Natural killer cell treated with Interleukin-12 subunit alpha and Interleukin-12 subunit beta and Interleukin-15 and Interleukin-18, amount 100 ng/mL, for 72 hours (primary cell): ENCODE measurements at regions not wholly inside any gene's neighbourhood (a gene's known extent, or its start where the extent isn't known, plus 50 kb on each side); places are given as distances from the start of the nearest gene placed in this dataset.
"Not testable (repeated sequence)": the region's sequence is repeated elsewhere in the genome, so short reads cannot be mapped to it uniquely, and the experiment has no call there.

ENCODE experiments used
- ATAC-seq, 2 donors: fragments of 150-1000 bp; cut with Tn5 transposase in 1 of 2; sonication (Bioruptor Pico), chemical (Tn5 transposase) in 1 of 2; 2 replicates each; pipeline ENCODE4 v1.10.0; 2021
- DNase-seq: peaks from one replicate; pipeline ENCODE4 v3.0.0; 2022; ENCODE audit warnings: low spot score
- H3K27ac Mint-ChIP-seq, 2 donors: 1 replicate in 1 of 2; 2 replicates in 1 of 2; pipeline ENCODE4 v1.8.0; 2022; ENCODE audit warnings: mixed read lengths in 2 of 2, mild to moderate bottlenecking in 1 of 2, moderate library complexity in 1 of 2
- H3K27me3 Mint-ChIP-seq, 2 donors: 1 replicate in 1 of 2; 2 replicates in 1 of 2; pipeline ENCODE4 v1.8.0; 2022; ENCODE audit warnings: mixed read lengths in 2 of 2
- H3K36me3 Mint-ChIP-seq: one replicate; pipeline ENCODE4 v1.8.0; 2022; ENCODE audit warnings: mixed read lengths
- H3K4me1 Mint-ChIP-seq, 2 donors: 1 replicate in 1 of 2; 2 replicates in 1 of 2; pipeline ENCODE4 v1.8.0; 2022; ENCODE audit warnings: low read depth in 2 of 2, mixed read lengths in 2 of 2, mild to moderate bottlenecking in 1 of 2
- H3K4me3 Mint-ChIP-seq: one replicate; pipeline ENCODE4 v1.8.0; 2022; ENCODE audit warnings: mixed read lengths
- H3K9me3 Mint-ChIP-seq: 2 replicates; pipeline ENCODE4 v1.8.0; 2022; ENCODE audit warnings: mixed read lengths

- no peak for DNase-seq
- Mint-ChIP-seq H3K9me3 (no peaks in the 10 kb centered on the region), H3K27me3 (no peaks in the 10 kb centered on the region), H3K4me3 (no peak overlapping the region), H3K4me1 (no peaks in the 10 kb centered on the region), H3K36me3 (no peaks in the 10 kb centered on the region), H3K27ac (no peak overlapping the region)
- ATAC-seq: no peak
These were observed 186.9 kb upstream of the FLRT2 start for GRCh38 chr14:85342858-85343607.

- no peaks in the 10 kb centered on the region for H3K27me3 Mint-ChIP-seq
- H3K36me3 Mint-ChIP-seq: no peaks in the 10 kb centered on the region
- no peak for ATAC-seq
- H3K27ac Mint-ChIP-seq: no peak overlapping the region
- no peaks in the 10 kb centered on the region for H3K4me1 Mint-ChIP-seq
- DNase-seq: no peak
- no peak overlapping the region for H3K4me3 Mint-ChIP-seq
- no peaks in the 10 kb centered on the region for H3K9me3 Mint-ChIP-seq
These were observed 185.8 kb upstream of the FLRT2 start for GRCh38 chr14:85344171-85344570.

GRCh38 chr14:85344847-85345570 lies 184.9 kb upstream of the FLRT2 start:
- Mint-ChIP-seq H3K36me3 (no peaks in the 10 kb centered on the region), H3K27ac (no peak overlapping the region), H3K9me3 (no peaks in the 10 kb centered on the region), H3K27me3 (no peaks in the 10 kb centered on the region), H3K4me1 (no peaks in the 10 kb centered on the region), H3K4me3 (no peak overlapping the region)
- DNase-seq: no peak
- ATAC-seq: no peak

- no peak for DNase-seq
- no peak for ATAC-seq
- no peak overlapping the region for H3K27ac Mint-ChIP-seq
- no peaks in the 10 kb centered on the region for H3K27me3 Mint-ChIP-seq
- no peaks in the 10 kb centered on the region for H3K4me1 Mint-ChIP-seq
- no peak overlapping the region for H3K4me3 Mint-ChIP-seq
- H3K9me3 Mint-ChIP-seq: peaks cover 10% of the 10 kb centered on the region
- H3K36me3 Mint-ChIP-seq: no peaks in the 10 kb centered on the region
These were observed 179.3 kb upstream of the FLRT2 start for GRCh38 chr14:85350667-85351066.

- ATAC-seq, H3K36me3 Mint-ChIP-seq, H3K4me3 Mint-ChIP-seq, H3K27me3 Mint-ChIP-seq, H3K9me3 Mint-ChIP-seq, H3K27ac Mint-ChIP-seq, H3K4me1 Mint-ChIP-seq, DNase-seq: not testable (repeated sequence)
These were observed 177.4 kb upstream of the FLRT2 start for GRCh38 chr14:85352588-85352987.

- Mint-ChIP-seq H3K27ac (no peak overlapping the region), H3K36me3 (peaks cover 4% of the 10 kb centered on the region), H3K27me3 (peaks cover 0 to 3% of the 10 kb centered on the region in 2 donors), H3K9me3 (peaks cover 8% of the 10 kb centered on the region), H3K4me1 (no peaks in the 10 kb centered on the region), H3K4me3 (no peak overlapping the region)
- no peak for ATAC-seq
- no peak for DNase-seq
These were observed 172.8 kb upstream of the FLRT2 start for GRCh38 chr14:85357120-85357519.

GRCh38 chr14:85358136-85358785 lies 171.7 kb upstream of the FLRT2 start:
- no peak overlapping the region for H3K27ac Mint-ChIP-seq
- ATAC-seq (no peak), DNase-seq (no peak)
- H3K9me3 Mint-ChIP-seq: peaks cover 8% of the 10 kb centered on the region
- H3K4me1 Mint-ChIP-seq: no peaks in the 10 kb centered on the region
- H3K4me3 Mint-ChIP-seq: no peak overlapping the region
- peaks cover 0 to 3% of the 10 kb centered on the region in 2 donors for H3K27me3 Mint-ChIP-seq
- peaks cover 4% of the 10 kb centered on the region for H3K36me3 Mint-ChIP-seq

GRCh38 chr14:85359505-85359904 lies 170.4 kb upstream of the FLRT2 start:
- no peak for ATAC-seq
- no peak for DNase-seq
- Mint-ChIP-seq H3K4me1 (no peaks in the 10 kb centered on the region), H3K36me3 (peaks cover 4% of the 10 kb centered on the region), H3K4me3 (no peak overlapping the region), H3K9me3 (peaks cover 3% of the 10 kb centered on the region), H3K27me3 (peaks cover 0 to 3% of the 10 kb centered on the region in 2 donors), H3K27ac (no peak overlapping the region)

GRCh38 chr14:85363358-85363757 lies 166.6 kb upstream of the FLRT2 start:
- peaks cover 3% of the 10 kb centered on the region for H3K9me3 Mint-ChIP-seq
- ATAC-seq (no peak), DNase-seq (no peak)
- peaks cover 0 to 3% of the 10 kb centered on the region in 2 donors for H3K27me3 Mint-ChIP-seq
- H3K4me1 Mint-ChIP-seq: no peaks in the 10 kb centered on the region
- H3K27ac Mint-ChIP-seq: no peak overlapping the region
- H3K4me3 Mint-ChIP-seq: no peak overlapping the region
- H3K36me3 Mint-ChIP-seq: peaks cover 4% of the 10 kb centered on the region

GRCh38 chr14:85366226-85366625 lies 163.7 kb upstream of the FLRT2 start:
- ATAC-seq: no peak
- no peaks in the 10 kb centered on the region for H3K4me1 Mint-ChIP-seq
- no peak overlapping the region for H3K4me3 Mint-ChIP-seq
- DNase-seq: no peak
- peaks cover 22% of the 10 kb centered on the region for H3K36me3 Mint-ChIP-seq
- H3K27me3 Mint-ChIP-seq: peaks cover 0 to 3% of the 10 kb centered on the region in 2 donors
- H3K27ac Mint-ChIP-seq: no peak overlapping the region
- peaks cover 5% of the 10 kb centered on the region for H3K9me3 Mint-ChIP-seq

GRCh38 chr14:85380881-85381280 lies 149.1 kb upstream of the FLRT2 start:
- no peak overlapping the region for H3K4me3 Mint-ChIP-seq

GRCh38 chr14:85382341-85382740 lies 147.6 kb upstream of the FLRT2 start:
- H3K27ac Mint-ChIP-seq: no peak overlapping the region
- DNase-seq: no peak
- H3K27me3 Mint-ChIP-seq: no peaks in the 10 kb centered on the region
- H3K4me3 Mint-ChIP-seq: no peak overlapping the region
- ATAC-seq: no peak
- no peaks in the 10 kb centered on the region for H3K4me1 Mint-ChIP-seq
- peaks cover 1% of the 10 kb centered on the region for H3K9me3 Mint-ChIP-seq
- no peaks in the 10 kb centered on the region for H3K36me3 Mint-ChIP-seq

More at GRCh38 chr14:85380881-85381280, 149.1 kb upstream of the FLRT2 start:
- Mint-ChIP-seq H3K4me1 (no peaks in the 10 kb centered on the region), H3K27me3 (no peaks in the 10 kb centered on the region), H3K27ac (no peak overlapping the region), H3K9me3 (no peaks in the 10 kb centered on the region), H3K36me3 (no peaks in the 10 kb centered on the region)
- DNase-seq: no peak
- ATAC-seq: no peak

- Mint-ChIP-seq H3K27me3 (no peaks in the 10 kb centered on the region), H3K9me3 (peaks cover 3% of the 10 kb centered on the region), H3K4me1 (peaks cover 5 to 11% of the 10 kb centered on the region in 2 donors), H3K36me3 (no peaks in the 10 kb centered on the region), H3K4me3 (no peak overlapping the region), H3K27ac (no peak overlapping the region)
- DNase-seq: no peak
- no peak for ATAC-seq
These were observed 142.8 kb upstream of the FLRT2 start for GRCh38 chr14:85387181-85387580.

- Mint-ChIP-seq H3K4me1 (peaks cover 5 to 15% of the 10 kb centered on the region in 2 donors), H3K36me3 (no peaks in the 10 kb centered on the region), H3K27ac (peak overlapping the region; percentile 76 to 91), H3K4me3 (no peak overlapping the region), H3K27me3 (no peaks in the 10 kb centered on the region), H3K9me3 (peaks cover 3% of the 10 kb centered on the region)
- ATAC-seq (no peak), DNase-seq (no peak)
These were observed 139.7 kb upstream of the FLRT2 start for GRCh38 chr14:85390236-85390635.
